Hepatocyte (in vitro differentiated cells): ENCODE measurements at regions not wholly inside any gene's neighbourhood (a gene's known extent, or its start where the extent isn't known, plus 50 kb on each side); places are given as distances from the start of the nearest gene placed in this dataset.

Experiments used
- DNase-seq: peaks from one replicate; pipeline ENCODE4 v3.0.0-alpha.2; 2016; ENCODE audit warnings: low spot score
- H2AFZ ChIP-seq: fragments of 200-600 bp; sonication (generic); 2 replicates; pipeline ENCODE4 v1.6.0; 2016; ENCODE audit warnings: antibody characterized with exemption, mild to moderate bottlenecking
- H3K27ac ChIP-seq: fragments of 200-600 bp; sonication (generic); 2 replicates; pipeline ENCODE4 v1.5.1; 2016; ENCODE audit warnings: mild to moderate bottlenecking
- H3K27me3 ChIP-seq: fragments of 200-600 bp; sonication (generic); 2 replicates; pipeline ENCODE4 v1.6.1; 2016
- H3K36me3 ChIP-seq: fragments of 200-600 bp; sonication (generic); replicated peaks from 2 replicates; pipeline ENCODE4 v1.5.1; 2016; ENCODE audit warnings: low read depth; ENCODE audit not compliant: insufficient read depth
- H3K4me1 ChIP-seq: fragments of 200-600 bp; sonication (generic); 2 replicates; pipeline ENCODE4 v1.5.1; 2016; ENCODE audit warnings: mild to moderate bottlenecking, moderate library complexity; ENCODE audit not compliant: insufficient read depth
- H3K4me2 ChIP-seq: fragments of 200-600 bp; sonication (generic); 2 replicates; pipeline ENCODE4 v1.6.0; 2016
- H3K4me3 ChIP-seq: fragments of 200-600 bp; sonication (generic); 2 replicates; pipeline ENCODE4 v1.5.1; 2016; ENCODE audit warnings: mild to moderate bottlenecking
- H3K79me2 ChIP-seq: fragments of 200-600 bp; sonication (generic); 2 replicates; pipeline ENCODE4 v1.6.0; 2017; ENCODE audit warnings: mild to moderate bottlenecking
- H3K9me2 ChIP-seq: fragments of 200-600 bp; sonication (generic); replicated peaks from 2 replicates; pipeline ENCODE4 v1.6.0; 2017; ENCODE audit warnings: mild to moderate bottlenecking; ENCODE audit not compliant: insufficient read depth
- H3K9me3 ChIP-seq: fragments of 200-600 bp; sonication (generic); 2 replicates; pipeline ENCODE4 v1.5.1; 2016; ENCODE audit warnings: low read depth, mild to moderate bottlenecking
- H4K20me1 ChIP-seq: fragments of 200-600 bp; sonication (generic); 2 replicates; pipeline ENCODE4 v1.6.0; 2016; ENCODE audit warnings: mild to moderate bottlenecking; ENCODE audit not compliant: insufficient read depth, poor library complexity, severe bottlenecking
- EZH2 ChIP-seq: fragments of 200-600 bp; sonication (generic); IDR thresholded peaks from 2 replicates; pipeline ENCODE4 v1.6.1; 2016; ENCODE audit warnings: antibody characterized with exemption, mild to moderate bottlenecking, borderline replicate concordance
- EZH2phosphoT487 ChIP-seq: fragments of 200-600 bp; sonication (generic); IDR thresholded peaks from one replicate; pipeline ENCODE4 v1.6.1; 2018; ENCODE audit warnings: antibody characterized with exemption, mild to moderate bottlenecking, low read depth, moderate library complexity; ENCODE audit not compliant: unreplicated experiment, severe bottlenecking
- WGBS: methylation state at CpG from one replicate; pipeline ENCODE4 v1.1.6; 2016; ENCODE audit warnings: low lambda C conversion rate; ENCODE audit errors: missing lambda C conversion rate; 5-methylcytosine and 5-hydroxymethylcytosine counted together
- TF ChIP-seq, protein P1 (sequence below): fragments of 200-600 bp; sonication (generic); IDR thresholded peaks from 2 replicates; pipeline ENCODE4 v1.5.1; 2016; ENCODE audit warnings: antibody characterized with exemption, mild to moderate bottlenecking; ENCODE audit not compliant: poor library complexity

DNA sequence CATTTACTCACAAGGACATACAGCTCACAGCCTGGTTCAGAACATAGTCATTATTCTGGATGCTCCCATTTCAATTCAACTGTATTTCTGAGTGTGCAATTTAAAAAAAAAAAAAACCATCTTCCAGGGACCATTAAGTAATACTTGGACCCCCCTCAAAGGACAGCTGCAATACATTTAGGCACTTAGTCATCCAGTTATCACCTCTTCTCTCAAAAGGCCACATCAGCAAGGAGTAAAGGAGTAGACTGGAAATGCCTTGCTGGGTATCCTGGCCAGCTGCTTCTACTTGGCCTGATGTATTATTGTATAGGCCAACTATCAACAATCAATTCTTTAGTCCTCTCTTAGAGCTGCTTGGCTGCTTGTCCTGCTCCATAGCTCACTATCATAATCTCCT is 211.4 kb upstream of the SETMAR start:
- no peaks in the 10 kb centered on the region for H3K9me3 ChIP-seq
- no peak overlapping the region for H3K4me2 ChIP-seq
- no peaks in the 10 kb centered on the region for H3K79me2 ChIP-seq
- H3K4me3 ChIP-seq: no peak overlapping the region
- DNase-seq: no peak
- H3K36me3 ChIP-seq: no peaks in the 10 kb centered on the region
- no peaks in the 10 kb centered on the region for H3K27me3 ChIP-seq
- H3K9me2 ChIP-seq: no peaks in the 10 kb centered on the region
- TF ChIP-seq EZH2phosphoT487 (no peak), EZH2 (no peak)
- TF ChIP-seq, protein P1, sequence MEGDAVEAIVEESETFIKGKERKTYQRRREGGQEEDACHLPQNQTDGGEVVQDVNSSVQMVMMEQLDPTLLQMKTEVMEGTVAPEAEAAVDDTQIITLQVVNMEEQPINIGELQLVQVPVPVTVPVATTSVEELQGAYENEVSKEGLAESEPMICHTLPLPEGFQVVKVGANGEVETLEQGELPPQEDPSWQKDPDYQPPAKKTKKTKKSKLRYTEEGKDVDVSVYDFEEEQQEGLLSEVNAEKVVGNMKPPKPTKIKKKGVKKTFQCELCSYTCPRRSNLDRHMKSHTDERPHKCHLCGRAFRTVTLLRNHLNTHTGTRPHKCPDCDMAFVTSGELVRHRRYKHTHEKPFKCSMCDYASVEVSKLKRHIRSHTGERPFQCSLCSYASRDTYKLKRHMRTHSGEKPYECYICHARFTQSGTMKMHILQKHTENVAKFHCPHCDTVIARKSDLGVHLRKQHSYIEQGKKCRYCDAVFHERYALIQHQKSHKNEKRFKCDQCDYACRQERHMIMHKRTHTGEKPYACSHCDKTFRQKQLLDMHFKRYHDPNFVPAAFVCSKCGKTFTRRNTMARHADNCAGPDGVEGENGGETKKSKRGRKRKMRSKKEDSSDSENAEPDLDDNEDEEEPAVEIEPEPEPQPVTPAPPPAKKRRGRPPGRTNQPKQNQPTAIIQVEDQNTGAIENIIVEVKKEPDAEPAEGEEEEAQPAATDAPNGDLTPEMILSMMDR: no peak
- H4K20me1 ChIP-seq: no peaks in the 10 kb centered on the region
- H2AFZ ChIP-seq: no peak overlapping the region
- no peaks in the 10 kb centered on the region for H3K4me1 ChIP-seq
- H3K27ac ChIP-seq: no peak overlapping the region

DNA sequence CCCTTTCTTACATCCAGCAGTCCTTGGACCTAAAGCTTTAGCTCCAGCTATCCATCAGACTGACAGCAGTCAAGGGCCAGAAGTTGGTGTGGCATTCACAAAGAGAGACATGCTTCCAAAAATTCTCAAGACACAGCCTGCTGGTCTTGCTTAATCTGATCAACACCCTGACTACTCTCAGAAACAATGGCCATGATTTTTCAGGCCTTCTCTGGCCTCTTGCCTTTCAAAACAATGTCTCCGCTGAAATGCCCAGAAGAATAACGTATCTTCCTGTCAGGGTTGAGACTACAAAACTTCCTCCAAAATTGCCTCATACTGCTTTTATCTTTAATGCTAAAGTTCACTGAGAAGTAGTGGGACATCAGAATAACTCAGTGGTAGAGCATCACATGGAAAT is 205.4 kb upstream of the SETMAR start:
- Histone ChIP-seq H3K4me2 (no peak overlapping the region), H3K27ac (no peak overlapping the region), H3K9me3 (no peaks in the 10 kb centered on the region), H3K4me3 (no peak overlapping the region), H3K36me3 (no peaks in the 10 kb centered on the region), H3K27me3 (no peaks in the 10 kb centered on the region), H3K79me2 (no peaks in the 10 kb centered on the region), H3K9me2 (no peaks in the 10 kb centered on the region), H3K4me1 (no peaks in the 10 kb centered on the region), H4K20me1 (no peaks in the 10 kb centered on the region), H2AFZ (no peak overlapping the region)
- DNase-seq: no peak
- TF ChIP-seq EZH2phosphoT487: no peak
- no peak for TF ChIP-seq EZH2
- TF ChIP-seq, protein P1: no peak
- 89% methylated on average over 2 of the region's 2 CpGs for WGBS

DNA sequence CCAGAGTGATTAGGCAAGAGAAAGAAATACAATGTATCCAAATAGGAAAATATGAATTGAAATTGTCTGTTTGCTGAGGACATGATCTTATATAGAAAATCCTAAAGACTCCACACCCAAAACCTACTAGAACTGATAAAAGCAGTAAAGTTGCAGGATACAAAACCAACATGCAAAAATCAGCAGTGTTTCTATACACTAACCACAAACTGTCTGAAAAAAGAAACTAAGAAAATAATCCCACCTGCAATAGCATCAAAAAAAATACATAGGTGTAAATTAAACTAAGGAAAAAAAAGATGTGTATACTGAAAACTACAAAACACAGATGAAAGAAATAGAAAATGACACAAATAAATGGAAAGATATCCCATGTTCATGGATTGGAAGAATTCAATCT is 203.6 kb upstream of the SETMAR start:
- Histone ChIP-seq H3K9me3 (no peaks in the 10 kb centered on the region), H2AFZ (no peak overlapping the region), H3K79me2 (no peaks in the 10 kb centered on the region), H3K4me3 (no peak overlapping the region), H3K27ac (no peak overlapping the region), H3K27me3 (no peaks in the 10 kb centered on the region), H3K4me1 (no peaks in the 10 kb centered on the region), H3K36me3 (no peaks in the 10 kb centered on the region), H3K4me2 (no peak overlapping the region), H3K9me2 (no peaks in the 10 kb centered on the region), H4K20me1 (no peaks in the 10 kb centered on the region)
- no peak for DNase-seq
- TF ChIP-seq EZH2 (no peak), EZH2phosphoT487 (no peak)
- TF ChIP-seq, protein P1: no peak

DNA sequence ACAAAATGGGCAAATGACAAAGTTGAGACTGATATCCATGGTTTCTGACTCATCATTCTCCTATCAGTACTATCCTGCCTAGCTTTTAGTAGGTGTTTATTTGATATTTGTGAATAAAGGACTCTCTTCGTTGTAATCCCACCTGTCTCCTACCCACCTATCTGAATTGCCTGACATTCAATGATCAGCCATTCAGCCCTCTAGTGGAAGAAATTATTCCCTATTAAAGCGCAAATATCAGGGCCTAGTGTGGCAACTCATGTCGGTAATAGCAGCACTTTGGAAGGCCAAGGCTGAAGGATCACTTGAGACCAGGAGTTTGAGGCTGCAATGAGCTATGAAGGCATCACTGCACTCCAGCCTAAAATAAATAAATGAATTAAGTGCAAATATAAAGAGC is 195.7 kb upstream of the SETMAR start:
- TF ChIP-seq, protein P1: peak; percentile 5
- no peak for TF ChIP-seq EZH2
- TF ChIP-seq EZH2phosphoT487: no peak
- WGBS: 81% methylated on average over 3 of the region's 3 CpGs
- H2AFZ ChIP-seq: no peak overlapping the region

More for the DNA sequence above, 195.7 kb upstream of the SETMAR start:
- no peak overlapping the region for H3K27ac ChIP-seq
- no peak overlapping the region for H3K4me2 ChIP-seq
- DNase-seq: no peak
- H4K20me1 ChIP-seq: no peaks in the 10 kb centered on the region
- no peaks in the 10 kb centered on the region for H3K27me3 ChIP-seq
- no peaks in the 10 kb centered on the region for H3K4me1 ChIP-seq
- H3K9me3 ChIP-seq: no peaks in the 10 kb centered on the region
- no peak overlapping the region for H3K4me3 ChIP-seq
- no peaks in the 10 kb centered on the region for H3K79me2 ChIP-seq
- H3K36me3 ChIP-seq: no peaks in the 10 kb centered on the region
- H3K9me2 ChIP-seq: no peaks in the 10 kb centered on the region
